PC-9 (cell line): ENCODE measurements at regions not wholly inside any gene's neighbourhood (a gene's known extent, or its start where the extent isn't known, plus 50 kb on each side); places are given as distances from the start of the nearest gene placed in this dataset.

Experiments used
- BruUV-seq: library from RNA; stranded (reverse); fragments of 400-500 nt; replicated peaks from 2 replicates; lab custom pipeline; 2021; lab: Mats Ljungman, UMichigan
- CTCF ChIA-PET: fragments of 300-600 bp; sonication (Branson Sonifier 250); formaldehyde crosslinking; loops from one replicate; lab custom pipeline; 2022; ENCODE audit warnings: antibody characterized with exemption; lab: Charles Lee
- POLR2A ChIA-PET: fragments of 300-600 bp; sonication (Branson Sonifier 250); formaldehyde crosslinking; loops from one replicate; lab custom pipeline; 2022; ENCODE audit warnings: antibody characterized with exemption; ENCODE audit not compliant: unreplicated experiment; lab: Charles Lee
- DNase-seq, 2 experiments: peaks; one replicate each; pipeline versions ENCODE4 v3.0.0 to v3.0.0-alpha.2; 2015 to 2022; ENCODE audit warnings: mixed read lengths in 1 of 2
- H2AFZ ChIP-seq: fragments of 200-600 bp; sonication (generic); 2 replicates; pipeline ENCODE4 v1.8.1; 2017; ENCODE audit warnings: antibody characterized with exemption
- H3F3A ChIP-seq: fragments of 200-600 bp; sonication (generic); 2 replicates; pipeline ENCODE4 v1.8.1; 2017; ENCODE audit warnings: antibody characterized with exemption, mild to moderate bottlenecking, low read depth; ENCODE audit not compliant: insufficient read depth
- H3K27ac ChIP-seq: fragments of 200-600 bp; sonication (generic); 2 replicates; pipeline ENCODE4 v1.6.1; 2016; ENCODE audit warnings: mixed run types
- H3K27me3 ChIP-seq: fragments of 200-600 bp; sonication (generic); 2 replicates; pipeline ENCODE4 v1.6.1; 2016; ENCODE audit warnings: low read depth, mixed run types; ENCODE audit not compliant: insufficient read depth
- H3K36me3 ChIP-seq: fragments of 200-600 bp; sonication (generic); 2 replicates; pipeline ENCODE4 v1.6.1; 2016; ENCODE audit warnings: low read depth, mixed run types
- H3K4me1 ChIP-seq: fragments of 200-600 bp; sonication (generic); replicated peaks from 2 replicates; pipeline ENCODE4 v1.6.1; 2016; ENCODE audit warnings: mixed run types; ENCODE audit not compliant: insufficient read depth
- H3K4me2 ChIP-seq: fragments of 200-600 bp; sonication (generic); 2 replicates; pipeline ENCODE4 v1.6.1; 2017; ENCODE audit warnings: mixed run types
- H3K4me3 ChIP-seq: fragments of 200-600 bp; sonication (generic); 2 replicates; pipeline ENCODE4 v1.6.1; 2016; ENCODE audit warnings: mixed run types
- H3K79me2 ChIP-seq: fragments of 200-600 bp; sonication (generic); 2 replicates; pipeline ENCODE4 v1.6.1; 2017; ENCODE audit warnings: low read depth, mixed run types
- H3K9me2 ChIP-seq: fragments of 200-600 bp; sonication (generic); 2 replicates; pipeline ENCODE4 v1.8.1; 2017; ENCODE audit warnings: mild to moderate bottlenecking; ENCODE audit not compliant: insufficient read depth
- H3K9me3 ChIP-seq: fragments of 200-600 bp; sonication (generic); 2 replicates; pipeline ENCODE4 v1.8.1; 2016; ENCODE audit warnings: low read depth; ENCODE audit not compliant: insufficient read depth
- H4K20me1 ChIP-seq: fragments of 200-600 bp; sonication (generic); 2 replicates; pipeline ENCODE4 v1.8.1; 2017; ENCODE audit not compliant: insufficient read depth
- CTCF ChIP-seq: fragments of 200-600 bp; sonication (generic); conservative IDR thresholded peaks from 2 replicates; pipeline ENCODE4 v1.6.1; 2017; ENCODE audit warnings: mixed run types, antibody characterized with exemption, mild to moderate bottlenecking, moderate library complexity
- EZH2 ChIP-seq: fragments of 200-600 bp; sonication (generic); IDR thresholded peaks from 2 replicates; pipeline ENCODE4 v1.8.0; 2017; ENCODE audit warnings: antibody characterized with exemption, low read depth
- intact Hi-C: fragments of 100-400 bp; cut with micrococcal nuclease; formaldehyde crosslinking; loops from one replicate; pipeline ENCODE4 v1.10.0; 2022; ENCODE audit not compliant: unreplicated experiment

DNA sequence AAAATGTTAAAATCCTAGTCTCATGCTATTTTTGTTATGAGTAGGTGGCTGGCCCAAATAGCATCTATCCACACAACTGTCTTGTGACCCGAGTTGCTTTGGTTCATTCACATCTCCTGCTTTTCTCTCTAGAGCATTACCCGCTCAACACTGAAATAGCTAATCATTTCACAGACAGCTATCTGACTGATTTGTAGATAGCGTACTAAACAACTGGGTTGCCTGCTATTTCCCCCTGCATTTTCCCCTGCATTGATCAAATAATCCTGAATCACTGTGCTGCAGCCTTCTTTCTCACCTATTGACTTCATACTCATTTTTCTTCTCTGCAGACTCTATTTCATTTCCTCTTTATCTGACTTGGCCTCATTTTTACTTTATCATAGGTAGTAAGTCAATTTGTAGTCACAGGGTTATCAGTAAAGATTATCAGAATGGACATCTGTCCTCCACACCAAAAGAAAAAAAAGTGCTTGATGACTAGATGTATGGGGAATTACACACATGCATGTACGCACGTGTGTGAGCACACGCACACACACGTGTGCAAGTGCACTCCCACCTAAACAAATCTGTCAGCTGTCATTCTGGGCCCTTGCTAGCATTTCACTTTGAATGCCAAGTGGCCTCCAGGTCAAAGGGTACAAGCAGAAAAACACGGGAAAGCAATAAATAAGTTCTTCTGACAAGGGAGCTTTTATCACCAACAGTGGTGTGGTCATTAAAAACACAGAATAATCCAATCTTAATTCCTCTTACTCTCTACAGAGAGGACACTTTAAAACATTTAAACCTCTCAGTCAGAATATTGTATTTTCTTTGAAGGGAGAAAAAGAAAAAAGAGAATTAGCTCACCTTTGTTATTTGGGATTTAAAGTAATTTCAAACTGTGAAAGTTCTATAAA is 501.6 kb downstream of the EFNA5 start:
- no peak for TF ChIP-seq EZH2
- TF ChIP-seq CTCF = no peak
- ChIA-PET CTCF (no interaction called here), POLR2A (no interaction called here)
- BruUV-seq = no TSS peak
- no peak for DNase-seq
- Histone ChIP-seq H2AFZ (no peak overlapping the region), H3K9me2 (no peaks in the 10 kb centered on the region), H3K36me3 (no peaks in the 10 kb centered on the region), H3F3A (no peaks in the 10 kb centered on the region), H4K20me1 (no peaks in the 10 kb centered on the region), H3K27ac (no peak overlapping the region), H3K4me2 (no peak overlapping the region), H3K27me3 (no peaks in the 10 kb centered on the region), H3K9me3 (peaks cover 10% of the 10 kb centered on the region), H3K79me2 (no peaks in the 10 kb centered on the region), H3K4me3 (no peak overlapping the region), H3K4me1 (no peaks in the 10 kb centered on the region)
- intact Hi-C loops = no loop called here

- Histone ChIP-seq H3K4me3 (no peak overlapping the region), H3K4me1 (no peaks in the 10 kb centered on the region), H3K79me2 (no peaks in the 10 kb centered on the region), H2AFZ (no peak overlapping the region), H4K20me1 (no peaks in the 10 kb centered on the region), H3K9me3 (peaks cover 10% of the 10 kb centered on the region), H3K27me3 (no peaks in the 10 kb centered on the region), H3K36me3 (no peaks in the 10 kb centered on the region), H3K9me2 (no peaks in the 10 kb centered on the region), H3K27ac (no peak overlapping the region), H3K4me2 (no peak overlapping the region), H3F3A (no peaks in the 10 kb centered on the region)
- intact Hi-C loops = no loop called here
- ChIA-PET CTCF (no interaction called here), POLR2A (no interaction called here)
- no TSS peak for BruUV-seq
- TF ChIP-seq EZH2 (no peak), CTCF (no peak)
- DNase-seq = no peak
These were observed 502.7 kb downstream of the EFNA5 start for GRCh38 chr5:107168086-107168485.

GRCh38 chr5:107165296-107165695 is 505.4 kb downstream of the EFNA5 start:
- H3K27me3 ChIP-seq = no peaks in the 10 kb centered on the region
- TF ChIP-seq EZH2 (no peak), CTCF (no peak)
- no peak for DNase-seq
- H3K9me3 ChIP-seq = peaks cover 2% of the 10 kb centered on the region; the same call in 1 of the 2 replicates
- H3K79me2 ChIP-seq = no peaks in the 10 kb centered on the region
- H3K4me1 ChIP-seq = no peaks in the 10 kb centered on the region
- H3F3A ChIP-seq = no peaks in the 10 kb centered on the region
- no peak overlapping the region for H3K27ac ChIP-seq
- no peak overlapping the region for H3K4me3 ChIP-seq
- intact Hi-C loops = no loop called here
- no peak overlapping the region for H2AFZ ChIP-seq
- no peaks in the 10 kb centered on the region for H3K9me2 ChIP-seq
- ChIA-PET CTCF (no interaction called here), POLR2A (no interaction called here)
- H3K4me2 ChIP-seq = no peak overlapping the region
- H4K20me1 ChIP-seq = no peaks in the 10 kb centered on the region
- no TSS peak for BruUV-seq
- H3K36me3 ChIP-seq = no peaks in the 10 kb centered on the region
